GM12872 (cell line): ENCODE measurements at regions not wholly inside any gene's neighbourhood (a gene's known extent, or its start where the extent isn't known, plus 50 kb on each side); places are given as distances from the start of the nearest gene placed in this dataset.

Experiments
- CTCF ChIP-seq: IDR thresholded peaks from 3 replicates; pipeline ENCODE4 v1.5.1; 2011; ENCODE audit warnings: low read depth, mild to moderate bottlenecking, low read length, moderate library complexity; ENCODE audit not compliant: insufficient read depth

- no peak for TF ChIP-seq CTCF
These were observed 312.2 kb upstream of the TRIB2 start for GRCh38 chr2:12404497-12404896.

- TF ChIP-seq CTCF: no peak
These were observed 309.6 kb upstream of the TRIB2 start for GRCh38 chr2:12407160-12407559.

- no peak for TF ChIP-seq CTCF
These were observed 303.8 kb upstream of the TRIB2 start for GRCh38 chr2:12412898-12413305.

GRCh38 chr2:12415536-12415935 lies 301.2 kb upstream of the TRIB2 start:
- no peak for TF ChIP-seq CTCF

- peak; percentile 32 for TF ChIP-seq CTCF
These were observed 300.1 kb upstream of the TRIB2 start for GRCh38 chr2:12416600-12416999.

- TF ChIP-seq CTCF: no peak
These were observed 298.9 kb upstream of the TRIB2 start for GRCh38 chr2:12417786-12418185.

GRCh38 chr2:12419803-12420202 lies 296.9 kb upstream of the TRIB2 start:
- no peak for TF ChIP-seq CTCF

GRCh38 chr2:12421046-12421445 lies 295.7 kb upstream of the TRIB2 start:
- no peak for TF ChIP-seq CTCF
